Endothelial cell of umbilical vein (primary cell): ENCODE measurements at regions not wholly inside any gene's neighbourhood (a gene's known extent, or its start where the extent isn't known, plus 50 kb on each side); places are given as distances from the start of the nearest gene placed in this dataset.

Experiments
- CTCF ChIP-seq, 2 donors: IDR thresholded peaks; 1 replicate in 1 of 2; 2 replicates in 1 of 2; pipeline ENCODE4 v1.5.1; 2011; ENCODE audit warnings: low read length in 2 of 2, mild to moderate bottlenecking in 2 of 2, moderate library complexity in 2 of 2, control low read depth in 1 of 2, inconsistent platforms in 1 of 2, low read depth in 1 of 2; ENCODE audit not compliant: insufficient read depth in 1 of 2; ENCODE audit errors: extremely low read depth in 1 of 2
- POLR2A ChIP-seq: IDR thresholded peaks from 2 replicates; pipeline ENCODE4 v1.6.1; 2012; ENCODE audit warnings: low read depth, mild to moderate bottlenecking, control low read depth, low read length

GRCh38 chr10:58066126-58066525 is 201.6 kb downstream of the IPMK start:
- TF ChIP-seq CTCF (IDR thresholded peaks at IDR 0.05; ENCODE audit: extremely low read depth in 1 of 2, insufficient read depth in 1 of 2, low read depth in 1 of 2, low read length in 2 of 2), result no peak
- no peak for TF ChIP-seq POLR2A
